ENCODE measurements at regions not wholly inside any gene's neighbourhood (a gene's known extent, or its start where the extent isn't known, plus 50 kb on each side); places are given as distances from the start of the nearest gene placed in this dataset.

DNA sequence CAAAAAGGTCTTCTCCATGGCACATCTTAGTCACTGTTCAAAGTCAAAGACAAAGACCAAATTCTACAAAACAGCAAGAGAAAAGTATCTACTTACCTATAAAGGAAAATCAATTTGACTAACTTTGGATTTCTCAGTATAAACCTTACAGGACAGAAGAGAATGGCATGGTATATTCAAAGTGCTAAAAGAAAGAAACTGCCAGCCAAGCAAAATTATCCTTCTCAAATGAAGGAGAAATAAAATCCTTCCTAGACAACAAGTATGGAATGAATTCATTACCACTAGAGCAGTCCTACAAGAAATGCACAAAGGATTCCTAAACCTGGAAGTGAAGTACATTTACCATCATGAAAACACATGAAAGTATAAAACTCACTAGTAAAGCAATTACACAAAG lies 235.5 kb downstream of the STK31 start:
- Mint-ChIP-seq H3K27me3 (ENCODE audit: low read depth) (peaks cover 3% of the 10 kb centered on the region), H3K36me3 (peaks cover 2% of the 10 kb centered on the region), H3K4me1 (no peaks in the 10 kb centered on the region), H3K4me3 (no peak overlapping the region), H3K9me3 (peaks cover 43% of the 10 kb centered on the region), H3K27ac (no peak overlapping the region)
- TF ChIP-seq, protein P1, sequence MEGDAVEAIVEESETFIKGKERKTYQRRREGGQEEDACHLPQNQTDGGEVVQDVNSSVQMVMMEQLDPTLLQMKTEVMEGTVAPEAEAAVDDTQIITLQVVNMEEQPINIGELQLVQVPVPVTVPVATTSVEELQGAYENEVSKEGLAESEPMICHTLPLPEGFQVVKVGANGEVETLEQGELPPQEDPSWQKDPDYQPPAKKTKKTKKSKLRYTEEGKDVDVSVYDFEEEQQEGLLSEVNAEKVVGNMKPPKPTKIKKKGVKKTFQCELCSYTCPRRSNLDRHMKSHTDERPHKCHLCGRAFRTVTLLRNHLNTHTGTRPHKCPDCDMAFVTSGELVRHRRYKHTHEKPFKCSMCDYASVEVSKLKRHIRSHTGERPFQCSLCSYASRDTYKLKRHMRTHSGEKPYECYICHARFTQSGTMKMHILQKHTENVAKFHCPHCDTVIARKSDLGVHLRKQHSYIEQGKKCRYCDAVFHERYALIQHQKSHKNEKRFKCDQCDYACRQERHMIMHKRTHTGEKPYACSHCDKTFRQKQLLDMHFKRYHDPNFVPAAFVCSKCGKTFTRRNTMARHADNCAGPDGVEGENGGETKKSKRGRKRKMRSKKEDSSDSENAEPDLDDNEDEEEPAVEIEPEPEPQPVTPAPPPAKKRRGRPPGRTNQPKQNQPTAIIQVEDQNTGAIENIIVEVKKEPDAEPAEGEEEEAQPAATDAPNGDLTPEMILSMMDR (IDR thresholded peaks at IDR 0.05; ENCODE audit: unreplicated experiment), result no peak
- DNase-seq (ENCODE audit: low spot score in 2 of 2, unreplicated experiment in 2 of 2), result no peak

DNA sequence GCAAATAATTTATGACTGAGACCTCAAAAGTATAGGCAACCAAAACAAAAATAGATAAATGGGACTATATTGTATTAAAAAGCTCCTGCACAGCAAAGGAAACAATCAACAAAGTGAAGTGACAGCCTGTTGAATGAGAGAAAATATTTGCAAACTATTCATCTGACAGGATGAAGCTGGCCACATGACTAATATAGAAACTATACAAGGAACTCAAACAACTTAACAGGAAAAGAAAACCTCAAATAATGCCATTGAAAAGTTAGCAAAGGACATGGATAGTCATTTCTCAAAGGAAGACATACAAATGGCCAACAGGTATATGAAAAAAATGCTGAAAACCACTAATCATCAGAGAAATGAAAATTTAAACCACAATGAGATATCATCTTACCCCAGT lies 245.1 kb downstream of the STK31 start:
- H3K9me3 Mint-ChIP-seq, result peaks cover 20% of the 10 kb centered on the region
- TF ChIP-seq, protein P1 (IDR thresholded peaks at IDR 0.05; ENCODE audit: unreplicated experiment), result no peak
- no peak overlapping the region for H3K27ac Mint-ChIP-seq
- H3K27me3 Mint-ChIP-seq (ENCODE audit: low read depth), result peaks cover 2% of the 10 kb centered on the region
- H3K36me3 Mint-ChIP-seq, result no peaks in the 10 kb centered on the region
- H3K4me1 Mint-ChIP-seq, result peaks cover 9% of the 10 kb centered on the region
- H3K4me3 Mint-ChIP-seq, result no peak overlapping the region
- DNase-seq (ENCODE audit: low spot score in 2 of 2, unreplicated experiment in 2 of 2), result no peak

DNA sequence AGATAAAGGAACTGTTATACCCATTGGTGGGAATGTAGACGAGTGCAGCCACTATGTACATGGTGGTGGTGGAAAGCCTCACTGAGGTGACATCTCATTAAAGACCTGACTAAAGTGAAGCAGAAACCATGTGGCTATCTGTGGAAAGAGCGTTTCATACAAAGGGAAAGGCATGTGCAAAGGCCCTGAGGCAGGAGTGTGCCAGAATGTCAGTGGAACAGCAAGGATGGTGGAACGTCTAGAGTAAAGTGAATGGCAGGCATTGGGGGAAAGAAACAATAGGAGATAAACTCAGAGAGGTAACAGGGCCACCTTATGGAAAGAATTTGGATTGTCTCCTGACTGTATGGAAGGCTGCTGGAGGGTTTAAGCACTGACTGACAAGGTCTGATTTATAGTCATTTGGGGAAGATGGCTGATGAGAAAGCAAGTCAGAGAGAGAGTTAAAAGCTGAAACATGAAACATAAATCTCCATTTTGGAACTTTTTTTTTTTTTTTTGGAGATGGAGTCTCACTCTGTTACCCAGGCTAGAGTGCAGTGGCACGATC lies 245.7 kb downstream of the STK31 start:
- Mint-ChIP-seq H3K27ac (no peak overlapping the region), H3K4me1 (peaks cover 9% of the 10 kb centered on the region), H3K27me3 (ENCODE audit: low read depth) (peaks cover 2% of the 10 kb centered on the region), H3K9me3 (peaks cover 16% of the 10 kb centered on the region), H3K36me3 (no peaks in the 10 kb centered on the region), H3K4me3 (no peak overlapping the region)
- DNase-seq (ENCODE audit: low spot score in 2 of 2, unreplicated experiment in 2 of 2), result no peak
- TF ChIP-seq, protein P1 (IDR thresholded peaks at IDR 0.05; ENCODE audit: unreplicated experiment), result no peak

DNA sequence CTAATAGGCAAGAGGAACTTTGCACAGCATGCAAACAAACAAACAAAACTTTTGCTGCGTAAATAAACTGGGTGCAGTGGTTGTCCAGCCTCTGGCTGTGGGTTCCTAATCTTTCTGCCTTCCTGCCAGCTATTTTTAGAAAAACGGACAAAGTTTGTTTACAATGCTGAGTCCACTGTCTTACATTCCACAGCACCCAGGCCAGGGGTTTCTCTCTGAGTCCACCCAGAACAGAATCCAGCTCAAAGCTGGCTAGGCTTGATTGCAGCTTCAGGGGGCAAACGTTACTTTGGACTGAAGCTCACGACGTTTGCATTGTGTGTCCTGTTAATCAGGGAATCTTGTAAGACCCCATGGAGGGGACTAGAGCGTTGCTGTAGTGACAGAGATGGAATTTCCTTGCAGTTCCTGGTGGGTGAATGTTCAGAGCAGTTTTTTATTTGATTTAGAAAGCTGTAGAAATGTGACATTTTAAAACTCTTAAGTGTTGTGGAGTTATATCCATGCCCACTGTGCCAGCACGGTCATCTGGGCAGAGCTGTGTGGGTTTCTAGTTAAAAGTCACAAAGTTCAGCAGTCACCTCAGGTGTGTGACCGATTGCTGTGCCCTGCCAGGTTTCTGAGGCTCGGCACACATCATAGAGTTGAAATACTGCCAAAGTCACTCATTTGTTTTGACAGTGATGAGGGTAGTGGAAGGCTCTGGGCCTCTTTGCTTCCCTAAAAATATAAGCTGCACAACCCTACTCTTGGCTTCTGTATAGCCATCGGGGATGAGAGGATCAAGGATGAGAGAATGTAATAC lies 247.0 kb downstream of the STK31 start:
- Mint-ChIP-seq H3K4me1 (peaks cover 9% of the 10 kb centered on the region), H3K27ac (no peak overlapping the region), H3K27me3 (ENCODE audit: low read depth) (peaks cover 8% of the 10 kb centered on the region), H3K4me3 (no peak overlapping the region), H3K9me3 (peaks cover 20% of the 10 kb centered on the region), H3K36me3 (no peaks in the 10 kb centered on the region)
- TF ChIP-seq, protein P1 (IDR thresholded peaks at IDR 0.05; ENCODE audit: unreplicated experiment), result no peak
- no peak for DNase-seq (ENCODE audit: low spot score in 2 of 2, unreplicated experiment in 2 of 2)

DNA sequence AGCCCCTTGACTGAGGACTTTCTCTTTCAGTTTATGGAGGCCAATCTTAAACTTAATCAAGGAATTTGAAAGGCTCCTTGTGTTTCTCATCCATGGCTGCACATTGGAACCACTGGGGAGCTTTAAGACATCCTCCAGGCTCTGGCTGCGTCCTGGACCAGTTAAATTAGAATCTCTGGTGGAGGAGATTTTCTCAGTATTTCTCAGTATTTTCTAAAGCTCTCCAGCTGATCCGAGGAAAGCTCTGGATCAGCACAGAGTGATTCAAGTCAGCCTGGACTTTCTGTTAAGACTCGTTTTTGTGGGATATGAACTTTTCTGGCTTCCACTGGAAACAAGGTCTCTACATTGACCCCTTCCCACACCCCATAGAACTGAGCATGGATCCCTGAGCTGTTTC lies 249.8 kb downstream of the STK31 start:
- TF ChIP-seq, protein P1 (IDR thresholded peaks at IDR 0.05; ENCODE audit: unreplicated experiment), result no peak
- H3K9me3 Mint-ChIP-seq, result peaks cover 9% of the 10 kb centered on the region
- H3K4me1 Mint-ChIP-seq, result peaks cover 22% of the 10 kb centered on the region
- H3K36me3 Mint-ChIP-seq, result no peaks in the 10 kb centered on the region
- H3K27me3 Mint-ChIP-seq (ENCODE audit: low read depth), result peaks cover 8% of the 10 kb centered on the region
- no peak for DNase-seq (ENCODE audit: low spot score in 2 of 2, unreplicated experiment in 2 of 2)
- no peak overlapping the region for H3K4me3 Mint-ChIP-seq
- H3K27ac Mint-ChIP-seq, result no peak overlapping the region
